NCI-H2081 treated with DMSO at 0.1 percent for 48 hours (cell line): ENCODE measurements at regions not wholly inside any gene's neighbourhood (a gene's known extent, or its start where the extent isn't known, plus 50 kb on each side); places are given as distances from the start of the nearest gene placed in this dataset.

Source experiments
- DNase-seq: peaks from one replicate; lab custom pipeline; 2025; lab: John Stamatoyannopoulos, UW

DNA sequence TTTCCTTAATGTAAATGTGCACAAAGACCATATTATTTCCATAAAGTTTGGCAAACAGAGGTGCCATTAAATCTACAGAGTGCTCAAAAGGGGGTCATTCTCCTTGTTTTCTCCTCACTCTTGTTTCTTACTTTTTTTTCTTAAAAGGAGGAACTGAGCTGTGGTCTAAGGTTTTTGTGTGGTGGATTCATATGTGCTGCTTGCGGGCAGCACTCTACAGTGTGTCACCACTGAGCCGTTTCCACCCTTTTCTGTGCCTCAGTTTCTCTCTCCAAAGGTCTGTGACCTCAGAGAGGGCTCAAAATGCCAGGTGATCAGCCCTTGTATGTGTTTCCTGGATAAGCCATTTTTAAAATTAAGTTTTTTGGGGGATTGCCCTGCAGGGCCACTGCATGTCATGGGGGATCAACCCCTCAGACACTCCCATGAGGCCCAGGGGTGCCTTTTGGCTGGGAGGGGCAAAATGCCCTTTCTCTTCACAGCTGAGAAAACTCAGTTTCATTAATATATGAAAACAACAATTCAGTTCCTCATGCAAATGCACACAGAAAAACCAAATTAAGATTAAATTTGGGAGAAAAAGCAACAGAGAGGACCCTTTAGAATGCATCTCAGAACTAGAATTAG, 56.9 kb upstream of the VOPP1 start:
- DNase-seq: no peak

- no peak for DNase-seq
These were observed 52.5 kb upstream of the VOPP1 start for GRCh38 chr7:55624813-55625212.

- no peak for DNase-seq
These were observed 51.3 kb upstream of the VOPP1 start for GRCh38 chr7:55623617-55624016.

DNA sequence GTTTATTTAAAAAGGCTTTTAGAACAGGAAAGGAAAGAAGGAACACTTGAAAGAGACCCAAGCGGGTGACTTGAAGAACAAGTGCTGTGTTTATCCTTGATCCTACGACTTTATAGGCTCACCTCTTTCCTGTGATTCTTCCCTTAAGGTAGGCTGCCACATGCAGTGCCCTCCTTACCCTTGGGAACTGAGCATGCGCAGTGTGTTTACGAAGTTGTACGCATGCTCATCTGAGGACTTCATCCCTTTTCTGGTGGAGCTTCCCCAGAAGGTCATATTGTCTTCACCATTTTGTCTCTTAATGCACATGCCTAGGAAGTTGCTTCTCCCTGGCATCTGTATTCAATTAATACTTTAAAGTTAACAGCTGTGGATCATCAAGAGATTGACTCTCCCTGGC, 49.9 kb upstream of the VOPP1 start:
- no peak for DNase-seq
